Stomach (tissue), 4 donors: ENCODE measurements at regions not wholly inside any gene's neighbourhood (a gene's known extent, or its start where the extent isn't known, plus 50 kb on each side); places are given as distances from the start of the nearest gene placed in this dataset.

Experiments
- CTCF ChIP-seq, 7 experiments: fragments of 450-650 bp in 4 of 7; fragments of 200-600 bp in 3 of 7; sonication (generic) in 3 of 7; IDR thresholded peaks; one replicate each; pipeline ENCODE4 v1.5.1; 2016 to 2019; ENCODE audit warnings: antibody characterized with exemption in 7 of 7, control low read depth in 2 of 7, mild to moderate bottlenecking in 1 of 7
- EP300 ChIP-seq: sonication (generic); formaldehyde crosslinking; IDR thresholded peaks from one replicate; pipeline ENCODE4 v1.6.1; 2017; ENCODE audit warnings: antibody characterized with exemption
- POLR2AphosphoS5 ChIP-seq, 3 donors: sonication (generic); formaldehyde crosslinking; IDR thresholded peaks; one replicate each; pipeline ENCODE4 v1.6.1; 2016; ENCODE audit warnings: antibody characterized with exemption in 3 of 3

GRCh38 chr20:12413116-12413515 lies 495.4 kb downstream of the BTBD3 start:
- TF ChIP-seq CTCF (IDR thresholded peaks at IDR 0.05) (no peak), EP300 (no peak), POLR2AphosphoS5 (IDR thresholded peaks at IDR 0.05) (no peak)
